GM12878 (cell line): ENCODE measurements at regions not wholly inside any gene's neighbourhood (a gene's known extent, or its start where the extent isn't known, plus 50 kb on each side); places are given as distances from the start of the nearest gene placed in this dataset.

ENCODE experiments used
- ATAC-seq: fragments of 200-7000 bp; cut with Tn5 transposase; 3 replicates; pipeline ENCODE4 v1.9.1; 2020; ENCODE audit warnings: mild to moderate bottlenecking, moderate library complexity
- BruUV-seq: library from RNA; stranded (reverse); fragments of 400-500 nt; replicated peaks from 2 replicates; lab custom pipeline; 2021; lab: Mats Ljungman, UMichigan
- CTCF ChIA-PET: fragments of 300-600 bp; sonication (Branson Sonifier 250); formaldehyde crosslinking; extraction: SDS; loops from one replicate; lab custom pipeline; 2021; ENCODE audit warnings: inconsistent platforms; lab: Yijun Ruan, JAX
- POLR2A ChIA-PET: fragments of 350-600 bp; formaldehyde crosslinking; extraction: SDS; loops from one replicate; lab custom pipeline; 2021; ENCODE audit warnings: inconsistent platforms; lab: Charles Lee
- RAD21 ChIA-PET: fragments of 300-600 bp; sonication (Branson Sonifier 250); formaldehyde crosslinking; loops from one replicate; lab custom pipeline; 2023; ENCODE audit warnings: antibody characterized with exemption; ENCODE audit not compliant: unreplicated experiment; lab: Charles Lee
- SMC1A ChIA-PET: fragments of 300-600 bp; sonication (Branson Sonifier 250); formaldehyde crosslinking; loops from one replicate; lab custom pipeline; 2023; ENCODE audit not compliant: unreplicated experiment, uncharacterized antibody; lab: Charles Lee
- DNase-seq: peaks from one replicate; pipeline ENCODE4 v3.0.0-alpha.2; 2011; ENCODE audit warnings: low read depth, low spot score
- FAIRE-seq: peaks from 3 replicates; lab custom pipeline; 2011; peaks lifted over from hg19 to GRCh38; lab: Jason Lieb, UNC
- H2AFZ ChIP-seq: 2 replicates; pipeline ENCODE4 v1.6.0; 2011; ENCODE audit warnings: low read depth, low read length, control low read depth; ENCODE audit not compliant: control insufficient read depth
- H3K27ac ChIP-seq: 2 replicates; pipeline ENCODE4 v1.5.1; 2011; ENCODE audit warnings: control low read depth; ENCODE audit not compliant: control insufficient read depth, insufficient read depth
- H3K27me3 ChIP-seq, 2 experiments: replicated peaks in 1 of 2; 2 replicates each; pipeline versions ENCODE4 v1.6.0 to v1.6.1; 2011; ENCODE audit warnings: low read length in 1 of 2; ENCODE audit not compliant: control insufficient read depth in 2 of 2, insufficient read depth in 2 of 2
- H3K36me3 ChIP-seq, 2 experiments: 2 replicates each; pipeline ENCODE4 v1.5.1; 2011; ENCODE audit warnings: low read length in 1 of 2; ENCODE audit not compliant: control insufficient read depth in 2 of 2, insufficient read depth in 2 of 2
- H3K4me1 ChIP-seq: 2 replicates; pipeline ENCODE4 v1.6.1; 2011; ENCODE audit warnings: mild to moderate bottlenecking, low read length, moderate library complexity, mixed read lengths; ENCODE audit not compliant: control insufficient read depth, insufficient read depth
- H3K4me2 ChIP-seq: 2 replicates; pipeline ENCODE4 v1.6.0; 2011; ENCODE audit warnings: control low read depth; ENCODE audit not compliant: control insufficient read depth, insufficient read depth
- H3K4me3 ChIP-seq: fragments of 200-600 bp; sonication (generic); 2 replicates; pipeline ENCODE4 v1.5.1; 2016
- H3K79me2 ChIP-seq: 2 replicates; pipeline ENCODE4 v1.6.0; 2011; ENCODE audit warnings: low read length; ENCODE audit not compliant: control insufficient read depth, insufficient read depth
- H3K9ac ChIP-seq: 2 replicates; pipeline ENCODE4 v1.8.0; 2011; ENCODE audit warnings: low read length, control low read depth, mixed read lengths; ENCODE audit not compliant: control insufficient read depth, insufficient read depth
- H3K9me3 ChIP-seq: replicated peaks from 3 replicates; pipeline ENCODE4 v1.5.1; 2011; ENCODE audit warnings: mild to moderate bottlenecking, low read length; ENCODE audit not compliant: control insufficient read depth, insufficient read depth
- H4K20me1 ChIP-seq: 2 replicates; pipeline ENCODE4 v1.6.0; 2011; ENCODE audit not compliant: control insufficient read depth, insufficient read depth
- CBX5 ChIP-seq: sonication (generic); IDR thresholded peaks from 2 replicates; pipeline ENCODE4 v1.6.1; 2016; ENCODE audit warnings: low read depth, moderate library complexity, mild to moderate bottlenecking, inconsistent platforms
- EZH2 ChIP-seq: IDR thresholded peaks from 2 replicates; pipeline ENCODE4 v1.6.1; 2012; ENCODE audit warnings: low read depth, mild to moderate bottlenecking, control low read depth, inconsistent platforms, low read length, borderline replicate concordance; ENCODE audit not compliant: control insufficient read depth
- KLF5 ChIP-seq: fragments of 450-650 bp; IDR thresholded peaks from 2 replicates; pipeline ENCODE4 v1.6.1; 2014; ENCODE audit warnings: mild to moderate bottlenecking; ENCODE audit not compliant: partially characterized antibody
- NFYA ChIP-seq: IDR thresholded peaks from 2 replicates; pipeline ENCODE4 v1.6.1; 2011; ENCODE audit warnings: low read depth, mild to moderate bottlenecking, low read length, improper control_type of control experiment, borderline replicate concordance
- NR2C2 ChIP-seq: IDR thresholded peaks from 2 replicates; pipeline ENCODE4 v1.6.1; 2011; ENCODE audit warnings: borderline replicate concordance, low read depth; ENCODE audit not compliant: control insufficient read depth, insufficient read length
- RAD51 ChIP-seq: fragments of 450-650 bp; IDR thresholded peaks from 2 replicates; pipeline ENCODE4 v1.6.1; 2016; ENCODE audit warnings: moderate library complexity, mild to moderate bottlenecking, inconsistent platforms
- TBL1XR1 ChIP-seq: IDR thresholded peaks from 2 replicates; pipeline ENCODE4 v1.6.1; 2012; ENCODE audit warnings: low read depth, low read length, improper control_type of control experiment
- WGBS: methylation state at CpG from one replicate; pipeline ENCODE4 v1.1.6; 2016; ENCODE audit warnings: low lambda C conversion rate; ENCODE audit not compliant: insufficient replicate concordance, insufficient coverage; ENCODE audit errors: missing lambda C conversion rate; 5-methylcytosine and 5-hydroxymethylcytosine counted together
- in situ Hi-C: fragments of 300-500 bp; cut with MboI; formaldehyde crosslinking; loops from 9 replicates; pipeline ENCODE4 v1.14.3; 2018; ENCODE audit warnings: mixed read lengths
- intact Hi-C: fragments of 100-400 bp; cut with micrococcal nuclease; formaldehyde crosslinking; loops from one replicate; pipeline ENCODE4 v1.14.2; 2022; ENCODE audit not compliant: unreplicated experiment

- Histone ChIP-seq H3K79me2 (no peaks in the 10 kb centered on the region), H3K4me2 (no peak overlapping the region), H3K27ac (no peak overlapping the region), H4K20me1 (no peaks in the 10 kb centered on the region), H2AFZ (no peak overlapping the region), H3K4me1 (no peaks in the 10 kb centered on the region), H3K9me3 (no peaks in the 10 kb centered on the region), H3K9ac (no peak overlapping the region), H3K36me3 (no peaks in the 10 kb centered on the region), H3K27me3 (peaks cover 0 to 5% of the 10 kb centered on the region in 2 experiments; a peak in 3 of 4 replicates), H3K4me3 (no peak overlapping the region)
- TF ChIP-seq EZH2 (no peak), NR2C2 (no peak), KLF5 (no peak), CBX5 (no peak)
- ChIA-PET CTCF (interaction anchor here (1.0 kb wide), 1 partner anchor 73 kb away, joined by 3 read pairs; no protein-coding TSS in a partner anchor), POLR2A (no interaction called here), RAD21 (no interaction called here), SMC1A (no interaction called here)
- no peak for DNase-seq
- no peak for ATAC-seq
- in situ Hi-C loops: no loop called here
- intact Hi-C loops: no loop called here
- BruUV-seq: no TSS peak
- FAIRE-seq: no peak
These were observed 144.7 kb downstream of the CYP26A1 start for GRCh38 chr10:93218386-93218785.

- H3K79me2 ChIP-seq: no peaks in the 10 kb centered on the region
- H3K9ac ChIP-seq: no peak overlapping the region
- H3K27me3 ChIP-seq: peaks cover 0 to 6% of the 10 kb centered on the region in 2 experiments; a peak in 3 of 4 replicates
- RAD21 ChIA-PET: no interaction called here
- POLR2A ChIA-PET: no interaction called here
- no peak for FAIRE-seq
- H3K27ac ChIP-seq: no peak overlapping the region
- H4K20me1 ChIP-seq: no peaks in the 10 kb centered on the region
- H3K4me1 ChIP-seq: no peaks in the 10 kb centered on the region
- CTCF ChIA-PET: interaction anchor here (0.6 kb wide), 1 partner anchor 70 kb away, joined by 3 read pairs; no protein-coding TSS in a partner anchor
- WGBS: 0% methylated on average over 1 of the region's 1 CpG
- no peak overlapping the region for H2AFZ ChIP-seq
- in situ Hi-C loops: no loop called here
- intact Hi-C loops: no loop called here
- BruUV-seq: no TSS peak
- no peak for ATAC-seq
- no peak overlapping the region for H3K4me2 ChIP-seq
- H3K4me3 ChIP-seq: no peak overlapping the region
- DNase-seq: no peak
- H3K36me3 ChIP-seq: no peaks in the 10 kb centered on the region
- TF ChIP-seq TBL1XR1 (no peak), RAD51 (no peak), NFYA (no peak)
- H3K9me3 ChIP-seq: no peaks in the 10 kb centered on the region
- SMC1A ChIA-PET: no interaction called here
These were observed 145.7 kb downstream of the CYP26A1 start for GRCh38 chr10:93219347-93219746.
